HEK293 (cell line): ENCODE measurements at regions not wholly inside any gene's neighbourhood (a gene's known extent, or its start where the extent isn't known, plus 50 kb on each side); places are given as distances from the start of the nearest gene placed in this dataset.

Source experiments
- HOXA7 ChIP-seq: sonication (generic); formaldehyde crosslinking; IDR thresholded peaks from 2 replicates; pipeline ENCODE4 v1.8.1; 2022; ENCODE audit warnings: missing genetic modification reagents, borderline replicate concordance
- YY1 ChIP-seq: fragments of 450-650 bp; formaldehyde crosslinking; IDR thresholded peaks from 2 replicates; pipeline ENCODE4 v1.5.1; 2018; ENCODE audit warnings: missing biosample characterization, missing genetic modification characterization
- ZNF16 ChIP-seq: fragments of 450-650 bp; formaldehyde crosslinking; IDR thresholded peaks from 2 replicates; pipeline ENCODE4 v1.5.1; 2016; ENCODE audit warnings: low read depth, missing biosample characterization, missing genetic modification characterization
- ZNF311 ChIP-seq: fragments of 450-650 bp; formaldehyde crosslinking; IDR thresholded peaks from 2 replicates; pipeline ENCODE4 v1.5.1; 2017; ENCODE audit warnings: missing biosample characterization, missing genetic modification characterization, borderline replicate concordance
- ZNF37A ChIP-seq: fragments of 450-650 bp; IDR thresholded peaks from 2 replicates; pipeline ENCODE4 v1.5.1; 2018; ENCODE audit warnings: missing biosample characterization, missing genetic modification characterization
- ZNF747 ChIP-seq: fragments of 450-650 bp; formaldehyde crosslinking; IDR thresholded peaks from 2 replicates; pipeline ENCODE4 v1.5.1; 2016; ENCODE audit warnings: missing biosample characterization, missing genetic modification characterization
- TF ChIP-seq, protein P1 (sequence below): fragments of 450-650 bp; formaldehyde crosslinking; IDR thresholded peaks from 2 replicates; pipeline ENCODE4 v1.5.0; 2017; ENCODE audit warnings: missing biosample characterization, missing genetic modification characterization, borderline replicate concordance
- TF ChIP-seq, protein P2 (sequence below): fragments of 450-650 bp; formaldehyde crosslinking; IDR thresholded peaks from 2 replicates; pipeline ENCODE4 v1.5.1; 2016; ENCODE audit warnings: missing biosample characterization, missing genetic modification characterization
- TF ChIP-seq, protein P3 (sequence below): fragments of 450-650 bp; formaldehyde crosslinking; IDR thresholded peaks from 2 replicates; pipeline ENCODE4 v1.5.1; 2016; ENCODE audit warnings: missing biosample characterization, missing genetic modification characterization
- TF ChIP-seq, protein P4 (sequence below): fragments of 450-650 bp; formaldehyde crosslinking; IDR thresholded peaks from 2 replicates; pipeline ENCODE4 v1.5.1; 2016; ENCODE audit warnings: missing biosample characterization, missing genetic modification characterization

DNA sequence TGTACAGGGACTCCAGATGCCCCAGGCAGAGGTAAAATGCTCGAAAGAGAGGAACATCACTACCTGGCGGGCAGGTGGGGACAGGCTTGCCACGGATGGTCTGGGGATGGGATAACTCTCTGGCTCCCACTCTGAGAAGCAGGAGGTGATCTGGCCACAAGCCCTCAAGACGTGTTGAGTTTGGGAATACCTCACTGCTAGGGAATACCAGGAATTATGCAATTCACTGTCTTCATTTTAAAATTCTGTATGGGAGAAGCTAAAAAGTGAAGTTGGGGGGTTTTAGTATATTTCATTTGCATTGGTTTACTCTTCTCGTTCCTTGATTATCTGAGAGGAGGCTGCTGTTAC is 510.4 kb downstream of the CCDC171 start:
- TF ChIP-seq ZNF747 (tag by site-specific recombination) (no peak), ZNF37A (tag by site-specific recombination) (no peak), YY1 (no peak), ZNF16 (tag by site-specific recombination) (no peak), HOXA7 (CRISPR knock-in tag) (no peak), ZNF311 (no peak)
- TF ChIP-seq, protein P1, sequence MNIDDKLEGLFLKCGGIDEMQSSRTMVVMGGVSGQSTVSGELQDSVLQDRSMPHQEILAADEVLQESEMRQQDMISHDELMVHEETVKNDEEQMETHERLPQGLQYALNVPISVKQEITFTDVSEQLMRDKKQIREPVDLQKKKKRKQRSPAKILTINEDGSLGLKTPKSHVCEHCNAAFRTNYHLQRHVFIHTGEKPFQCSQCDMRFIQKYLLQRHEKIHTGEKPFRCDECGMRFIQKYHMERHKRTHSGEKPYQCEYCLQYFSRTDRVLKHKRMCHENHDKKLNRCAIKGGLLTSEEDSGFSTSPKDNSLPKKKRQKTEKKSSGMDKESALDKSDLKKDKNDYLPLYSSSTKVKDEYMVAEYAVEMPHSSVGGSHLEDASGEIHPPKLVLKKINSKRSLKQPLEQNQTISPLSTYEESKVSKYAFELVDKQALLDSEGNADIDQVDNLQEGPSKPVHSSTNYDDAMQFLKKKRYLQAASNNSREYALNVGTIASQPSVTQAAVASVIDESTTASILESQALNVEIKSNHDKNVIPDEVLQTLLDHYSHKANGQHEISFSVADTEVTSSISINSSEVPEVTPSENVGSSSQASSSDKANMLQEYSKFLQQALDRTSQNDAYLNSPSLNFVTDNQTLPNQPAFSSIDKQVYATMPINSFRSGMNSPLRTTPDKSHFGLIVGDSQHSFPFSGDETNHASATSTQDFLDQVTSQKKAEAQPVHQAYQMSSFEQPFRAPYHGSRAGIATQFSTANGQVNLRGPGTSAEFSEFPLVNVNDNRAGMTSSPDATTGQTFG (tag by site-specific recombination) = no peak
- TF ChIP-seq, protein P2, sequence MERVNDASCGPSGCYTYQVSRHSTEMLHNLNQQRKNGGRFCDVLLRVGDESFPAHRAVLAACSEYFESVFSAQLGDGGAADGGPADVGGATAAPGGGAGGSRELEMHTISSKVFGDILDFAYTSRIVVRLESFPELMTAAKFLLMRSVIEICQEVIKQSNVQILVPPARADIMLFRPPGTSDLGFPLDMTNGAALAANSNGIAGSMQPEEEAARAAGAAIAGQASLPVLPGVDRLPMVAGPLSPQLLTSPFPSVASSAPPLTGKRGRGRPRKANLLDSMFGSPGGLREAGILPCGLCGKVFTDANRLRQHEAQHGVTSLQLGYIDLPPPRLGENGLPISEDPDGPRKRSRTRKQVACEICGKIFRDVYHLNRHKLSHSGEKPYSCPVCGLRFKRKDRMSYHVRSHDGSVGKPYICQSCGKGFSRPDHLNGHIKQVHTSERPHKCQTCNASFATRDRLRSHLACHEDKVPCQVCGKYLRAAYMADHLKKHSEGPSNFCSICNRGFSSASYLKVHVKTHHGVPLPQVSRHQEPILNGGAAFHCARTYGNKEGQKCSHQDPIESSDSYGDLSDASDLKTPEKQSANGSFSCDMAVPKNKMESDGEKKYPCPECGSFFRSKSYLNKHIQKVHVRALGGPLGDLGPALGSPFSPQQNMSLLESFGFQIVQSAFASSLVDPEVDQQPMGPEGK = no peak
- TF ChIP-seq, protein P3, sequence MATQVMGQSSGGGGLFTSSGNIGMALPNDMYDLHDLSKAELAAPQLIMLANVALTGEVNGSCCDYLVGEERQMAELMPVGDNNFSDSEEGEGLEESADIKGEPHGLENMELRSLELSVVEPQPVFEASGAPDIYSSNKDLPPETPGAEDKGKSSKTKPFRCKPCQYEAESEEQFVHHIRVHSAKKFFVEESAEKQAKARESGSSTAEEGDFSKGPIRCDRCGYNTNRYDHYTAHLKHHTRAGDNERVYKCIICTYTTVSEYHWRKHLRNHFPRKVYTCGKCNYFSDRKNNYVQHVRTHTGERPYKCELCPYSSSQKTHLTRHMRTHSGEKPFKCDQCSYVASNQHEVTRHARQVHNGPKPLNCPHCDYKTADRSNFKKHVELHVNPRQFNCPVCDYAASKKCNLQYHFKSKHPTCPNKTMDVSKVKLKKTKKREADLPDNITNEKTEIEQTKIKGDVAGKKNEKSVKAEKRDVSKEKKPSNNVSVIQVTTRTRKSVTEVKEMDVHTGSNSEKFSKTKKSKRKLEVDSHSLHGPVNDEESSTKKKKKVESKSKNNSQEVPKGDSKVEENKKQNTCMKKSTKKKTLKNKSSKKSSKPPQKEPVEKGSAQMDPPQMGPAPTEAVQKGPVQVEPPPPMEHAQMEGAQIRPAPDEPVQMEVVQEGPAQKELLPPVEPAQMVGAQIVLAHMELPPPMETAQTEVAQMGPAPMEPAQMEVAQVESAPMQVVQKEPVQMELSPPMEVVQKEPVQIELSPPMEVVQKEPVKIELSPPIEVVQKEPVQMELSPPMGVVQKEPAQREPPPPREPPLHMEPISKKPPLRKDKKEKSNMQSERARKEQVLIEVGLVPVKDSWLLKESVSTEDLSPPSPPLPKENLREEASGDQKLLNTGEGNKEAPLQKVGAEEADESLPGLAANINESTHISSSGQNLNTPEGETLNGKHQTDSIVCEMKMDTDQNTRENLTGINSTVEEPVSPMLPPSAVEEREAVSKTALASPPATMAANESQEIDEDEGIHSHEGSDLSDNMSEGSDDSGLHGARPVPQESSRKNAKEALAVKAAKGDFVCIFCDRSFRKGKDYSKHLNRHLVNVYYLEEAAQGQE (tag by site-specific recombination) = no peak
- TF ChIP-seq, protein P4, sequence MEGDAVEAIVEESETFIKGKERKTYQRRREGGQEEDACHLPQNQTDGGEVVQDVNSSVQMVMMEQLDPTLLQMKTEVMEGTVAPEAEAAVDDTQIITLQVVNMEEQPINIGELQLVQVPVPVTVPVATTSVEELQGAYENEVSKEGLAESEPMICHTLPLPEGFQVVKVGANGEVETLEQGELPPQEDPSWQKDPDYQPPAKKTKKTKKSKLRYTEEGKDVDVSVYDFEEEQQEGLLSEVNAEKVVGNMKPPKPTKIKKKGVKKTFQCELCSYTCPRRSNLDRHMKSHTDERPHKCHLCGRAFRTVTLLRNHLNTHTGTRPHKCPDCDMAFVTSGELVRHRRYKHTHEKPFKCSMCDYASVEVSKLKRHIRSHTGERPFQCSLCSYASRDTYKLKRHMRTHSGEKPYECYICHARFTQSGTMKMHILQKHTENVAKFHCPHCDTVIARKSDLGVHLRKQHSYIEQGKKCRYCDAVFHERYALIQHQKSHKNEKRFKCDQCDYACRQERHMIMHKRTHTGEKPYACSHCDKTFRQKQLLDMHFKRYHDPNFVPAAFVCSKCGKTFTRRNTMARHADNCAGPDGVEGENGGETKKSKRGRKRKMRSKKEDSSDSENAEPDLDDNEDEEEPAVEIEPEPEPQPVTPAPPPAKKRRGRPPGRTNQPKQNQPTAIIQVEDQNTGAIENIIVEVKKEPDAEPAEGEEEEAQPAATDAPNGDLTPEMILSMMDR = no peak
